K562 (cell line): ENCODE measurements at regions not wholly inside any gene's neighbourhood (a gene's known extent, or its start where the extent isn't known, plus 50 kb on each side); places are given as distances from the start of the nearest gene placed in this dataset.

Experiments
- BRD9 ChIP-seq: fragments of 450-650 bp; IDR thresholded peaks from 2 replicates; pipeline ENCODE4 v1.6.1; 2018; ENCODE audit warnings: low read depth; ENCODE audit not compliant: partially characterized antibody
- CREBBP ChIP-seq: IDR thresholded peaks from one replicate; pipeline ENCODE4 v1.6.1; 2012; ENCODE audit warnings: low read depth, mild to moderate bottlenecking, control low read depth, inconsistent platforms, low read length
- DMBX1 ChIP-seq: fragments of 250-450 bp; sonication (Bioruptor Pico); IDR thresholded peaks from 2 replicates; pipeline ENCODE4 v1.8.0; 2022; ENCODE audit warnings: inconsistent platforms, mild to moderate bottlenecking, moderate library complexity, borderline replicate concordance
- FOXA3 ChIP-seq, 2 experiments: fragments of 450-650 bp in 1 of 2; sonication (generic) in 1 of 2; formaldehyde crosslinking; IDR thresholded peaks in 1 of 2; conservative IDR thresholded peaks in 1 of 2; 2 replicates each; pipeline versions ENCODE4 v1.4.0 to v1.8.0; 2020 to 2022; ENCODE audit warnings: mild to moderate bottlenecking in 2 of 2, missing genetic modification reagents in 1 of 2
- GATAD2A ChIP-seq: fragments of 450-650 bp; IDR thresholded peaks from 2 replicates; pipeline ENCODE4 v1.6.1; 2017
- SAP30 ChIP-seq: fragments of 200-600 bp; sonication (generic); IDR thresholded peaks from 2 replicates; pipeline ENCODE4 v1.6.1; 2012; ENCODE audit warnings: borderline replicate concordance, low read depth, mild to moderate bottlenecking, moderate library complexity, low read length, control low read depth, inconsistent platforms; ENCODE audit not compliant: insufficient read depth, poor library complexity, severe bottlenecking
- TAF15 ChIP-seq: fragments of 200-400 bp; formaldehyde crosslinking; IDR thresholded peaks from 2 replicates; pipeline ENCODE4 v1.6.1; 2017; ENCODE audit warnings: mild to moderate bottlenecking, low read depth, low read length, moderate library complexity
- ZNF445 ChIP-seq: fragments of 250-450 bp; sonication (Bioruptor Pico); IDR thresholded peaks from 2 replicates; pipeline ENCODE4 v1.4.0; 2020; ENCODE audit warnings: low read depth, mild to moderate bottlenecking, moderate library complexity
- ZNF584 ChIP-seq: fragments of 200-800 bp; sonication (Bioruptor generic); IDR thresholded peaks from 2 replicates; pipeline ENCODE4 v1.6.1; 2016; ENCODE audit warnings: low read depth, mild to moderate bottlenecking, missing genetic modification characterization, missing compliant biosample characterization
- TF ChIP-seq, protein P1 (sequence below): sonication (generic); formaldehyde crosslinking; IDR thresholded peaks from 2 replicates; pipeline ENCODE4 v1.8.1; 2023; ENCODE audit warnings: mild to moderate bottlenecking, missing genetic modification reagents
- TF ChIP-seq, protein P2 (sequence below): sonication (generic); formaldehyde crosslinking; IDR thresholded peaks from 2 replicates; pipeline ENCODE4 v1.8.1; 2022; ENCODE audit warnings: missing genetic modification reagents
- TF ChIP-seq, protein P3 (sequence below): fragments of 450-650 bp; formaldehyde crosslinking; IDR thresholded peaks from 2 replicates; pipeline ENCODE4 v1.4.0; 2022; ENCODE audit warnings: missing genetic modification characterization

- TF ChIP-seq SAP30 (no peak), TAF15 (no peak), ZNF584 (CRISPR knock-in tag) (no peak), ZNF445 (CRISPR knock-in tag) (no peak), FOXA3 (CRISPR knock-in tag; conservative IDR thresholded peaks at IDR 0.05 in 1 of 2, IDR thresholded peaks at IDR 0.05 in 1 of 2) (no peak), GATAD2A (no peak), DMBX1 (CRISPR knock-in tag) (no peak), CREBBP (no peak), BRD9 (no peak)
- TF ChIP-seq, protein P1, sequence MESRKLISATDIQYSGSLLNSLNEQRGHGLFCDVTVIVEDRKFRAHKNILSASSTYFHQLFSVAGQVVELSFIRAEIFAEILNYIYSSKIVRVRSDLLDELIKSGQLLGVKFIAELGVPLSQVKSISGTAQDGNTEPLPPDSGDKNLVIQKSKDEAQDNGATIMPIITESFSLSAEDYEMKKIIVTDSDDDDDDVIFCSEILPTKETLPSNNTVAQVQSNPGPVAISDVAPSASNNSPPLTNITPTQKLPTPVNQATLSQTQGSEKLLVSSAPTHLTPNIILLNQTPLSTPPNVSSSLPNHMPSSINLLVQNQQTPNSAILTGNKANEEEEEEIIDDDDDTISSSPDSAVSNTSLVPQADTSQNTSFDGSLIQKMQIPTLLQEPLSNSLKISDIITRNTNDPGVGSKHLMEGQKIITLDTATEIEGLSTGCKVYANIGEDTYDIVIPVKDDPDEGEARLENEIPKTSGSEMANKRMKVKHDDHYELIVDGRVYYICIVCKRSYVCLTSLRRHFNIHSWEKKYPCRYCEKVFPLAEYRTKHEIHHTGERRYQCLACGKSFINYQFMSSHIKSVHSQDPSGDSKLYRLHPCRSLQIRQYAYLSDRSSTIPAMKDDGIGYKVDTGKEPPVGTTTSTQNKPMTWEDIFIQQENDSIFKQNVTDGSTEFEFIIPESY (CRISPR knock-in tag): no peak
- TF ChIP-seq, protein P2, sequence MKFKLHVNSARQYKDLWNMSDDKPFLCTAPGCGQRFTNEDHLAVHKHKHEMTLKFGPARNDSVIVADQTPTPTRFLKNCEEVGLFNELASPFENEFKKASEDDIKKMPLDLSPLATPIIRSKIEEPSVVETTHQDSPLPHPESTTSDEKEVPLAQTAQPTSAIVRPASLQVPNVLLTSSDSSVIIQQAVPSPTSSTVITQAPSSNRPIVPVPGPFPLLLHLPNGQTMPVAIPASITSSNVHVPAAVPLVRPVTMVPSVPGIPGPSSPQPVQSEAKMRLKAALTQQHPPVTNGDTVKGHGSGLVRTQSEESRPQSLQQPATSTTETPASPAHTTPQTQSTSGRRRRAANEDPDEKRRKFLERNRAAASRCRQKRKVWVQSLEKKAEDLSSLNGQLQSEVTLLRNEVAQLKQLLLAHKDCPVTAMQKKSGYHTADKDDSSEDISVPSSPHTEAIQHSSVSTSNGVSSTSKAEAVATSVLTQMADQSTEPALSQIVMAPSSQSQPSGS (CRISPR knock-in tag): no peak
- TF ChIP-seq, protein P3, sequence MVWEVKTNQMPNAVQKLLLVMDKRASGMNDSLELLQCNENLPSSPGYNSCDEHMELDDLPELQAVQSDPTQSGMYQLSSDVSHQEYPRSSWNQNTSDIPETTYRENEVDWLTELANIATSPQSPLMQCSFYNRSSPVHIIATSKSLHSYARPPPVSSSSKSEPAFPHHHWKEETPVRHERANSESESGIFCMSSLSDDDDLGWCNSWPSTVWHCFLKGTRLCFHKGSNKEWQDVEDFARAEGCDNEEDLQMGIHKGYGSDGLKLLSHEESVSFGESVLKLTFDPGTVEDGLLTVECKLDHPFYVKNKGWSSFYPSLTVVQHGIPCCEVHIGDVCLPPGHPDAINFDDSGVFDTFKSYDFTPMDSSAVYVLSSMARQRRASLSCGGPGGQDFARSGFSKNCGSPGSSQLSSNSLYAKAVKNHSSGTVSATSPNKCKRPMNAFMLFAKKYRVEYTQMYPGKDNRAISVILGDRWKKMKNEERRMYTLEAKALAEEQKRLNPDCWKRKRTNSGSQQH (CRISPR knock-in tag): no peak
Observed at GRCh38 chr2:34121076-34121475, 522.0 kb upstream of the FAM98A start (continued).
